Gastrocnemius medialis (tissue), 4 donors: ENCODE measurements at regions not wholly inside any gene's neighbourhood (a gene's known extent, or its start where the extent isn't known, plus 50 kb on each side); places are given as distances from the start of the nearest gene placed in this dataset.

Source experiments
- ATAC-seq, 2 donors: fragments of 150-250 bp; one replicate each; pipeline ENCODE4 v1.9.1; 2016
- DNase-seq, 2 donors: peaks; one replicate each; pipeline ENCODE4 v3.0.0-alpha.2; 2019
- H3K27ac ChIP-seq, 4 donors: fragments of 200-600 bp; sonication (generic); 1 replicate in 1 of 4; 2 replicates in 3 of 4; pipeline ENCODE4 v1.5.1; 2016 to 2018; ENCODE audit warnings: mild to moderate bottlenecking in 2 of 4, moderate library complexity in 1 of 4
- H3K27me3 ChIP-seq, 3 donors: fragments of 200-600 bp; sonication (generic) in 2 of 3; 1 replicate in 1 of 3; 2 replicates in 2 of 3; pipeline versions ENCODE4 v1.5.1 to v1.6.0; 2016 to 2019; ENCODE audit warnings: mild to moderate bottlenecking in 1 of 3, moderate library complexity in 1 of 3
- H3K36me3 ChIP-seq, 2 donors: fragments of 200-600 bp; sonication (generic) in 1 of 2; one replicate each; pipeline ENCODE4 v1.5.1; 2017 to 2018
- H3K4me1 ChIP-seq, 2 donors: fragments of 200-600 bp; sonication (generic) in 1 of 2; one replicate each; pipeline ENCODE4 v1.5.1; 2016 to 2017; ENCODE audit warnings: mild to moderate bottlenecking in 2 of 2
- H3K4me3 ChIP-seq, 4 donors: fragments of 200-600 bp; sonication (generic) in 3 of 4; 1 replicate in 1 of 4; 2 replicates in 3 of 4; pipeline ENCODE4 v1.5.1; 2016 to 2019; ENCODE audit warnings: mild to moderate bottlenecking in 2 of 4
- H3K9me3 ChIP-seq, 3 donors: fragments of 200-600 bp; sonication (generic) in 2 of 3; 1 replicate in 1 of 3; 2 replicates in 2 of 3; pipeline ENCODE4 v1.5.1; 2016 to 2019
- POLR2A ChIP-seq, 2 donors: fragments of 450-650 bp; IDR thresholded peaks; one replicate each; pipeline ENCODE4 v1.6.1; 2017; ENCODE audit warnings: antibody characterized with exemption in 2 of 2, mild to moderate bottlenecking in 2 of 2, moderate library complexity in 2 of 2
- in situ Hi-C, 4 donors: fragments of 200-750 bp; cut with MboI; loops; one replicate each; pipeline versions ENCODE4 v1.15.0 to v1.8.0; 2017; ENCODE audit warnings: low sequenced_read_pairs in 4 of 4
- intact Hi-C: fragments of 100-400 bp; cut with DNase I; formaldehyde crosslinking; loops from one replicate; pipeline ENCODE4 v1.15.1; 2023; ENCODE audit warnings: low total_unique reads
- TF ChIP-seq, protein P1 (sequence below), 5 experiments: fragments of 450-650 bp in 3 of 5; fragments of 200-600 bp in 2 of 5; sonication (generic) in 2 of 5; IDR thresholded peaks in 4 of 5; conservative IDR thresholded peaks in 1 of 5; 1 replicate in 4 of 5; 2 replicates in 1 of 5; pipeline ENCODE4 v1.5.1; 2016 to 2019; ENCODE audit warnings: antibody characterized with exemption in 5 of 5, mild to moderate bottlenecking in 3 of 5, moderate library complexity in 3 of 5

DNA sequence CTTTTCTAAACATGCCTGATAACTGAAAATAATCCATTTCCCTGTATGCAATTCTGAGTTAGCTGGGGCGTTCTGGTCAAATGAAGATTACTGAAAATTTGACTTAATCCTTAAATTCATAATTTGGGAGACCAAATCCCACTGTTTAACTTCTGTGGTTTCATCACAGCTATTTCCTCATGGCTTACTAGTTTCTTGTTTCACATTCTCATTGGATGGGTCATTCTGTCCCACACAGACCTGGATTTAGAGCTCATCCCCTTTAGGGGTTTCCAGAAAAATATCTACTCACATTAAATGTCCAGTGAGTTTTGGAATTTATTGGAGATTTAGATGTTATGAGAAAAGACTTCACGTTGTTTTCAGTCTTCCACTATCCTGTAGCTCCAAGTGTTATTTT, 709.3 kb upstream of the KLHL1 start:
- Histone ChIP-seq H3K27ac (no peak overlapping the region), H3K4me3 (no peak overlapping the region), H3K4me1 (no peaks in the 10 kb centered on the region), H3K9me3 (no peaks in the 10 kb centered on the region), H3K36me3 (no peaks in the 10 kb centered on the region), H3K27me3 (no peaks in the 10 kb centered on the region)
- ATAC-seq, result no peak
- DNase-seq, result no peak
- TF ChIP-seq, protein P1, sequence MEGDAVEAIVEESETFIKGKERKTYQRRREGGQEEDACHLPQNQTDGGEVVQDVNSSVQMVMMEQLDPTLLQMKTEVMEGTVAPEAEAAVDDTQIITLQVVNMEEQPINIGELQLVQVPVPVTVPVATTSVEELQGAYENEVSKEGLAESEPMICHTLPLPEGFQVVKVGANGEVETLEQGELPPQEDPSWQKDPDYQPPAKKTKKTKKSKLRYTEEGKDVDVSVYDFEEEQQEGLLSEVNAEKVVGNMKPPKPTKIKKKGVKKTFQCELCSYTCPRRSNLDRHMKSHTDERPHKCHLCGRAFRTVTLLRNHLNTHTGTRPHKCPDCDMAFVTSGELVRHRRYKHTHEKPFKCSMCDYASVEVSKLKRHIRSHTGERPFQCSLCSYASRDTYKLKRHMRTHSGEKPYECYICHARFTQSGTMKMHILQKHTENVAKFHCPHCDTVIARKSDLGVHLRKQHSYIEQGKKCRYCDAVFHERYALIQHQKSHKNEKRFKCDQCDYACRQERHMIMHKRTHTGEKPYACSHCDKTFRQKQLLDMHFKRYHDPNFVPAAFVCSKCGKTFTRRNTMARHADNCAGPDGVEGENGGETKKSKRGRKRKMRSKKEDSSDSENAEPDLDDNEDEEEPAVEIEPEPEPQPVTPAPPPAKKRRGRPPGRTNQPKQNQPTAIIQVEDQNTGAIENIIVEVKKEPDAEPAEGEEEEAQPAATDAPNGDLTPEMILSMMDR (IDR thresholded peaks at IDR 0.05 in 4 of 5, conservative IDR thresholded peaks at IDR 0.05 in 1 of 5), result no peak
- no peak for TF ChIP-seq POLR2A (IDR thresholded peaks at IDR 0.05)
- intact Hi-C loops, result no loop called here
- in situ Hi-C loops, result no loop called here

DNA sequence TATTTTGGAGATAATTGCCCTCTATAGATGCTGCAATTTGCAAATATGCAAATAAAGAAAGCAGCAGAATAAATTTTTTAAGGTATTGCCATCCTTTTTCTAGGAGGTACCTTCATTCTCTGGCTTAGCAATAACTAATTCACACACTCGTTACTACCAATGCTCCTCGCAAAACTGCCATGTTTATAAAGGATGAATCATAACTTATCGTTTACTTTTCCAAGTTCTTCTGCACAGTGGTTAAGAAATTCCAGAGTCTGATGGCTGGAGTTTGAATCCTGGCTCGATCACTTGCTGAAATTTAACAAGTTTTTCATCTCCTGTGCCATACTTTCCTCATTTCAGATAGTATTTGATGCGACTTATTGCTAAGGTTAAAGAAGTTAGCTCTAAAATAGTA, 708.6 kb upstream of the KLHL1 start:
- H3K4me1 ChIP-seq, result no peaks in the 10 kb centered on the region
- intact Hi-C loops, result no loop called here
- no peaks in the 10 kb centered on the region for H3K27me3 ChIP-seq
- TF ChIP-seq, protein P1 (IDR thresholded peaks at IDR 0.05 in 4 of 5, conservative IDR thresholded peaks at IDR 0.05 in 1 of 5), result no peak
- TF ChIP-seq POLR2A (IDR thresholded peaks at IDR 0.05), result no peak
- DNase-seq (no peak), ATAC-seq (no peak)
- H3K4me3 ChIP-seq, result no peak overlapping the region
- in situ Hi-C loops, result no loop called here
- no peak overlapping the region for H3K27ac ChIP-seq
- no peaks in the 10 kb centered on the region for H3K9me3 ChIP-seq
- no peaks in the 10 kb centered on the region for H3K36me3 ChIP-seq

- in situ Hi-C loops (no loop called here), intact Hi-C loops (no loop called here)
- no peak overlapping the region for H3K27ac ChIP-seq
- no peak for ATAC-seq
- TF ChIP-seq, protein P1 (IDR thresholded peaks at IDR 0.05 in 4 of 5, conservative IDR thresholded peaks at IDR 0.05 in 1 of 5), result no peak
- no peak for TF ChIP-seq POLR2A (IDR thresholded peaks at IDR 0.05)
- H3K9me3 ChIP-seq, result no peaks in the 10 kb centered on the region
- H3K36me3 ChIP-seq, result no peaks in the 10 kb centered on the region
- DNase-seq, result no peak
- no peaks in the 10 kb centered on the region for H3K4me1 ChIP-seq
- no peak overlapping the region for H3K4me3 ChIP-seq
- no peaks in the 10 kb centered on the region for H3K27me3 ChIP-seq
Measured at GRCh38 chr13:70814684-70815083, 706.4 kb upstream of the KLHL1 start.

- DNase-seq (no peak), ATAC-seq (no peak)
- intact Hi-C loops, result no loop called here
- Histone ChIP-seq H3K36me3 (no peaks in the 10 kb centered on the region), H3K27ac (no peak overlapping the region), H3K9me3 (no peaks in the 10 kb centered on the region), H3K4me3 (no peak overlapping the region), H3K27me3 (no peaks in the 10 kb centered on the region), H3K4me1 (no peaks in the 10 kb centered on the region)
- in situ Hi-C loops, result no loop called here
- TF ChIP-seq, protein P1 (IDR thresholded peaks at IDR 0.05 in 4 of 5, conservative IDR thresholded peaks at IDR 0.05 in 1 of 5), result no peak
- TF ChIP-seq POLR2A (IDR thresholded peaks at IDR 0.05), result no peak
Measured at GRCh38 chr13:70812481-70812880, 704.2 kb upstream of the KLHL1 start.

- Histone ChIP-seq H3K27ac (no peak overlapping the region), H3K36me3 (no peaks in the 10 kb centered on the region), H3K4me1 (no peaks in the 10 kb centered on the region), H3K27me3 (no peaks in the 10 kb centered on the region), H3K4me3 (no peak overlapping the region), H3K9me3 (no peaks in the 10 kb centered on the region)
- in situ Hi-C loops, result no loop called here
- intact Hi-C loops, result no loop called here
- ATAC-seq, result no peak
- no peak for TF ChIP-seq POLR2A (IDR thresholded peaks at IDR 0.05)
- TF ChIP-seq, protein P1 (IDR thresholded peaks at IDR 0.05 in 4 of 5, conservative IDR thresholded peaks at IDR 0.05 in 1 of 5), result no peak
- no peak for DNase-seq
Measured at GRCh38 chr13:70809588-70809987, 701.3 kb upstream of the KLHL1 start.
